ENCODE measurements at regions not wholly inside any gene's neighbourhood (a gene's known extent, or its start where the extent isn't known, plus 50 kb on each side); places are given as distances from the start of the nearest gene placed in this dataset.

DNA sequence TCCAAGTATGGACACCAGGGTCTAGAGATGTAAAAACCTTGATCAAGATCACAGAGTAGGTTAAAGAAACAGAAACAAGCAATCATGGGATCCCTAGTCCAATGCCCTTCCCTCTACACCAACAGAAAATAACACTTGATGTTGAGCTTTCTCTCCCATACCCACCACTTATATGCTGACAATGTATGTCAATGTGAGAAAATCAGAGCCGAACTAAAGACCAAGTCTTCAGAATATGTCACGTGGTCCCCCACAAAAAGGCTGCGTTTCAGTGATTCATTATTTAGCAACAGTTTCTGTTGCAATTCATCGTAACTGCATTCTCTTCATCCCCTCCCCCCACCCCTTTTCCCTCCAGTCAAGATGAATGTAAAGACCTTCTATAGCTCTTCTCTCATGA, 278.9 kb upstream of the STT3B start:
- TF ChIP-seq, protein P1, sequence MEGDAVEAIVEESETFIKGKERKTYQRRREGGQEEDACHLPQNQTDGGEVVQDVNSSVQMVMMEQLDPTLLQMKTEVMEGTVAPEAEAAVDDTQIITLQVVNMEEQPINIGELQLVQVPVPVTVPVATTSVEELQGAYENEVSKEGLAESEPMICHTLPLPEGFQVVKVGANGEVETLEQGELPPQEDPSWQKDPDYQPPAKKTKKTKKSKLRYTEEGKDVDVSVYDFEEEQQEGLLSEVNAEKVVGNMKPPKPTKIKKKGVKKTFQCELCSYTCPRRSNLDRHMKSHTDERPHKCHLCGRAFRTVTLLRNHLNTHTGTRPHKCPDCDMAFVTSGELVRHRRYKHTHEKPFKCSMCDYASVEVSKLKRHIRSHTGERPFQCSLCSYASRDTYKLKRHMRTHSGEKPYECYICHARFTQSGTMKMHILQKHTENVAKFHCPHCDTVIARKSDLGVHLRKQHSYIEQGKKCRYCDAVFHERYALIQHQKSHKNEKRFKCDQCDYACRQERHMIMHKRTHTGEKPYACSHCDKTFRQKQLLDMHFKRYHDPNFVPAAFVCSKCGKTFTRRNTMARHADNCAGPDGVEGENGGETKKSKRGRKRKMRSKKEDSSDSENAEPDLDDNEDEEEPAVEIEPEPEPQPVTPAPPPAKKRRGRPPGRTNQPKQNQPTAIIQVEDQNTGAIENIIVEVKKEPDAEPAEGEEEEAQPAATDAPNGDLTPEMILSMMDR (IDR thresholded peaks at IDR 0.05; ENCODE audit: insufficient read depth, low read depth, low read length): no peak
- peak; percentile 11 for DNase-seq (ENCODE audit: low read depth)

DNA sequence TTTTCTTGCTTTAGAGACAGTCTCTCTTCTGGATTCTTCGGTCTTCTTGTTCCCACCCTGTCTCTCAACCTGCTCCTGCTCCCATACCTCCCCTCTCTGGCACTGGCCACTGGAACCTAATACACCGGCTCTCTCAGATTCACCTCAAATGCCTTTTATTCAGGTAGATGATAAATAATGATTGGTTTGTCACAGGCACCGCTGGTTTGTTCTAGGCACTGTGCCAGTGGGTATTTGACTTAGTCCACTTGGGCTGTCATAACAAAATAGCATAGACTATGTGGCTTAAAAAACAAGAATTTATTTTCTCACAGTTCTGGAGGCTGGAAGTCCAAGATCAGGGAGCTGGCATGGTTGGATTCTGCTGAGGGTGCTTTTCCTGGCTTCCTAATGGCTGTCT, 278.2 kb upstream of the STT3B start:
- TF ChIP-seq, protein P1 (IDR thresholded peaks at IDR 0.05; ENCODE audit: insufficient read depth, low read depth, low read length): no peak
- H3K4me3 ChIP-seq (ENCODE audit: low read depth, low read length): no peak overlapping the region
- no peak for DNase-seq (ENCODE audit: low read depth)

More for the DNA sequence above, 278.9 kb upstream of the STT3B start:
- no peak overlapping the region for H3K4me3 ChIP-seq (ENCODE audit: low read depth, low read length)

DNA sequence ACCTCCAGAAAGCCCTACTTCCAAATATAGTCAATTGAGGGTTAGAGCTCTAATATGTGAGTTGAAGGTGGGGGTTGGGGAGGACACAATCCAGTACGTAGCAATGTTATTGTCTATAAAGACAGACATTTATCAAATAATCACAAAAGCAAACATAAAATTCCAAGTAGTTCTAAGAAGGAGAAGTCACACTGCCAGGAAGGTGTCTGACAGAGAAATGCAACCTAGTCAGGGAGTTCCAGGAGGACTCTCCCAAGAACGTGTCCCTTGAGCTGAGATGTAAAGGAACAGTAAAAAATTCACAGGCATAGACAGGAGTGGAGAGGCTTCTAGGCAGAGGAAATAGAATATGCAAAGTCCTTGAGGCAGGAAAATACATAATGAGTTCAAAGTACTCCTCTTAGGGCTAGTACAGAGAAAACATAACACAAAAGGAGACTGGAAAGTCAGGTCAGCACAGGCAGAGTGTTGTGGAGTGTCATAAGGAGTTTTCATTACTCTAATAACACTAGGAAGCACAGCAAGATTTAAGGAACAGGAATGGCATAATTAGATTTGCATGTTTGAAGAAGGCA, 277.6 kb upstream of the STT3B start:
- TF ChIP-seq, protein P1 (IDR thresholded peaks at IDR 0.05; ENCODE audit: insufficient read depth, low read depth, low read length): no peak
- DNase-seq (ENCODE audit: low read depth): no peak
- no peak overlapping the region for H3K4me3 ChIP-seq (ENCODE audit: low read depth, low read length)

DNA sequence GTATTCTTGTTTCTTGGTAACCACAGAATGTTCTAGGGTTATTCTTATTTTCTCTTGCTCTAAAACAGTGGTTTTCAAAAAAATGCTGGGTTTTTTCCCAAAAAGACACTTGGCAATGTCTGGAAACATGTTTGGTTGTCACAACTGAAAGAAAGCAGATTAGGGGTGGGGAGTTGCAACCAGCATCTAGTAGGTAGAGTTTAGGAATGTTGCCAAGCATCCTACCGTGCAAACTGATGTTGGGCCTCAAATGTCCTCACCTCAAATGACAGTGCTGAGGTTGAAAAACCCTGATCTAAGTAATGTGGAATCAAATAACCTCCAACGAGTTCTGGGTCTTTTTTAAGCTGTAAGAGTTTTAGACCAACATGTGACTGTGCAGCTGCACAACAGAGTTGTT, 270.5 kb upstream of the STT3B start:
- no peak for DNase-seq (ENCODE audit: low read depth)
- no peak overlapping the region for H3K4me3 ChIP-seq (ENCODE audit: low read depth, low read length)

DNA sequence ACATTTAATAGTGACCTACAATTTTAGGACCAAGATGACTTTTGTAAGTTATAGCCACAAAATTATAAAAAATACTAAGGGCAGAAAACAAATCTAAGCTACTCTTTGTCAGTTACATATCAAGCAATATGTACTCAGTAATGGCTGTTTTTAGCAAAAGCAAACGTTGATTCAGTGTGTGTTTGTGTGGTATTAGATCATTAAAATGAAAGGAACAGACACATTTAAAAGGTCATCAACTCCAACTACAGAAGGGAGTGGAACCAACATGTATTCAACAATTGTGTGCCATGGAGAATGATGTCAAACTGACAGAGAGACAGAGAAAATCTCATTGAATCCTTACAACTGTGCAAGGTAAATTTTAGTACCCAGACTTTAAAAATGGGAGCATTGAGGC, 268.8 kb upstream of the STT3B start:
- TF ChIP-seq, protein P1 (IDR thresholded peaks at IDR 0.05; ENCODE audit: insufficient read depth, low read depth, low read length): no peak
- no peak overlapping the region for H3K4me3 ChIP-seq (ENCODE audit: low read depth, low read length)
- no peak for DNase-seq (ENCODE audit: low read depth)

More for the DNA sequence above, 270.5 kb upstream of the STT3B start:
- TF ChIP-seq, protein P1 (IDR thresholded peaks at IDR 0.05; ENCODE audit: insufficient read depth, low read depth, low read length): no peak

DNA sequence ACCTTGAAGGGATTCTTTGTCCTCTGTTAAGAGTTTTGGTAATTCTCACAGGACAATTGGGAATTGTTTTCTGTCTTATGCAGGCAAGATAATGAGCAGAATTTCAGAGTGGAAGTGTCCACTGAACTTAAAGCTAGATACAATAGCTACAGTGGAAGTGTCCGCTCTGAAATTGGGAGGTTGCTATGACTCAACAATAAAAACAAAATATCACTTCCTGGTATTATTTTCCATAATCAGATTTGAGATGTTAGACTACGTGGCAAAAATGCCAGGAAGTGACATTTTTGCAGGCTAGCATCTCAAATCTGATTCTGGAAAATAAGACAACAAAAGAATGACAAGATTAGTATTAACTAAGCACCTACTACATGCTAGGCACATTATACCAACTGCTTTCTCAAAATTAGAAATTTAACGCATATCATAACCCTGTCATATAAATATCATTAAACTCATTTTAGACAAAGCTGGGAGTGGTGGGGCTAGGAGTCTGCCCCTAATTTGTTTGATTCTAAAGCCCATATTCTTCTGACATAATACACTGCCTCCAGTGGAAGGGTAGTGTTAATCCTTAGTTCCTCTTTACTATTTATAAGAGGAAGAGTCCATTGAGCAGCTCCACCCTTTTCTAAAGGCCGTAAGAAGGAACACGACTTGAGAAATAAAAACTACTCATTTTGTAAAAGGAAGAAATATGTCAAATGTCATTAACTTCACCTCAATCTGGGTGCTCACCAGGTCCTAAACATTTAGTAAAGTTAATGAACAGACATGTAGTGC, 266.9 kb upstream of the STT3B start:
- no peak overlapping the region for H3K4me3 ChIP-seq (ENCODE audit: low read depth, low read length)
- TF ChIP-seq, protein P1 (IDR thresholded peaks at IDR 0.05; ENCODE audit: insufficient read depth, low read depth, low read length): no peak
- DNase-seq (ENCODE audit: low read depth): no peak
